ENCODE measurements at regions not wholly inside any gene's neighbourhood (a gene's known extent, or its start where the extent isn't known, plus 50 kb on each side); places are given as distances from the start of the nearest gene placed in this dataset.
"Not testable (repeated sequence)": the region's sequence is repeated elsewhere in the genome, so short reads cannot be mapped to it uniquely, and the experiment has no call there.

GRCh38 chr7:150035769-150036168 lies 162.0 kb downstream of the ATP6V0E2 start:
- not testable (repeated sequence) for TF ChIP-seq USF2 (IDR thresholded peaks at IDR 0.05; ENCODE audit: low read length); EP300 (IDR thresholded peaks at IDR 0.05; ENCODE audit: borderline replicate concordance in 1 of 2, low read depth in 2 of 2, low read length in 2 of 2); SP1 (IDR thresholded peaks at IDR 0.05; ENCODE audit: low read depth, low read length); SP2 (IDR thresholded peaks at IDR 0.05; ENCODE audit: low read length); BRCA1 (IDR thresholded peaks at IDR 0.05; ENCODE audit: low read depth, low read length); TAF1 (IDR thresholded peaks at IDR 0.05; ENCODE audit: low read depth, low read length); TBP (IDR thresholded peaks at IDR 0.05; ENCODE audit: low read depth, low read length); TEAD4 (IDR thresholded peaks at IDR 0.05; ENCODE audit: low read depth, low read length); RFX5 (IDR thresholded peaks at IDR 0.05; ENCODE audit: borderline replicate concordance, low read depth, low read length); KDM5A (IDR thresholded peaks at IDR 0.05; ENCODE audit: low read length); RAD21 (IDR thresholded peaks at IDR 0.05 in 1 of 2, conservative IDR thresholded peaks at IDR 0.05 in 1 of 2; ENCODE audit: low read depth in 2 of 2, low read length in 2 of 2)
